GM23338 (cell line): ENCODE measurements at regions not wholly inside any gene's neighbourhood (a gene's known extent, or its start where the extent isn't known, plus 50 kb on each side); places are given as distances from the start of the nearest gene placed in this dataset.

ENCODE experiments used
- ATAC-seq: fragments of 200-7000 bp; cut with Tn5 transposase; 3 replicates; pipeline ENCODE4 v1.9.1; 2020
- DNase-seq: peaks from one replicate; pipeline ENCODE4 v3.0.0-alpha.2; 2015; ENCODE audit warnings: low spot score
- H2AFZ ChIP-seq: fragments of 200-600 bp; sonication (generic); 2 replicates; pipeline ENCODE4 v1.8.0; 2016; ENCODE audit warnings: antibody characterized with exemption, mild to moderate bottlenecking, moderate library complexity
- H3F3A ChIP-seq: fragments of 200-600 bp; sonication (generic); replicated peaks from 2 replicates; pipeline ENCODE4 v1.8.0; 2017; ENCODE audit warnings: antibody characterized with exemption, mixed run types, low read depth
- H3K27ac ChIP-seq: fragments of 200-600 bp; sonication (generic); 2 replicates; pipeline ENCODE4 v1.6.1; 2016; ENCODE audit warnings: low read depth
- H3K27me3 ChIP-seq: fragments of 200-600 bp; sonication (generic); 2 replicates; pipeline ENCODE4 v1.8.0; 2016; ENCODE audit warnings: mild to moderate bottlenecking, mixed run types, moderate library complexity; ENCODE audit not compliant: insufficient read depth
- H3K36me3 ChIP-seq: fragments of 200-600 bp; sonication (generic); 2 replicates; pipeline ENCODE4 v1.8.0; 2016; ENCODE audit warnings: mild to moderate bottlenecking; ENCODE audit not compliant: insufficient read depth
- H3K4me1 ChIP-seq: fragments of 200-600 bp; sonication (generic); 2 replicates; pipeline ENCODE4 v1.8.0; 2016; ENCODE audit warnings: mild to moderate bottlenecking, moderate library complexity; ENCODE audit not compliant: insufficient read depth
- H3K4me2 ChIP-seq: fragments of 200-600 bp; sonication (generic); 2 replicates; pipeline ENCODE4 v1.7.1; 2017; ENCODE audit warnings: mixed run types
- H3K4me3 ChIP-seq: fragments of 200-600 bp; sonication (generic); 2 replicates; pipeline ENCODE4 v1.6.1; 2016; ENCODE audit warnings: mixed run types
- H3K79me2 ChIP-seq: fragments of 200-600 bp; sonication (generic); replicated peaks from 2 replicates; pipeline ENCODE4 v1.8.0; 2017; ENCODE audit warnings: mild to moderate bottlenecking; ENCODE audit not compliant: insufficient read depth
- H3K9me2 ChIP-seq: fragments of 200-600 bp; sonication (generic); 2 replicates; pipeline ENCODE4 v1.8.0; 2017; ENCODE audit not compliant: insufficient read depth
- H4K20me1 ChIP-seq: fragments of 200-600 bp; sonication (generic); replicated peaks from 2 replicates; pipeline ENCODE4 v1.8.0; 2017; ENCODE audit warnings: mild to moderate bottlenecking; ENCODE audit not compliant: insufficient read depth
- H3K27ac Mint-ChIP-seq: 2 replicates; pipeline ENCODE4 v1.8.0; 2020; ENCODE audit warnings: inconsistent platforms, mild to moderate bottlenecking, moderate library complexity, mixed read lengths
- H3K27me3 Mint-ChIP-seq: 3 replicates; pipeline ENCODE4 v1.8.0; 2022; ENCODE audit warnings: low read depth, mild to moderate bottlenecking, moderate library complexity, mixed read lengths, inconsistent platforms; ENCODE audit not compliant: insufficient read depth, poor library complexity
- H3K36me3 Mint-ChIP-seq: 3 replicates; pipeline ENCODE4 v1.8.0; 2021; ENCODE audit warnings: low read depth, mild to moderate bottlenecking, inconsistent platforms, moderate library complexity, mixed read lengths
- H3K4me1 Mint-ChIP-seq: 3 replicates; pipeline ENCODE4 v1.8.0; 2020; ENCODE audit warnings: mild to moderate bottlenecking, inconsistent platforms, mixed read lengths
- H3K4me3 Mint-ChIP-seq: 3 replicates; pipeline ENCODE4 v1.8.0; 2021; ENCODE audit warnings: moderate library complexity, mild to moderate bottlenecking, inconsistent platforms, mixed read lengths
- H3K9me3 Mint-ChIP-seq: 3 replicates; pipeline ENCODE4 v1.8.0; 2020; ENCODE audit warnings: moderate library complexity, mild to moderate bottlenecking, inconsistent platforms, mixed read lengths
- CREB1 ChIP-seq: fragments of 250-450 bp; sonication (Bioruptor Pico); IDR thresholded peaks from 2 replicates; pipeline ENCODE4 v1.5.0; 2020; ENCODE audit warnings: low read depth, mild to moderate bottlenecking, moderate library complexity
- JUNB ChIP-seq: IDR thresholded peaks from one replicate; pipeline ENCODE4 v1.6.1; 2016; ENCODE audit warnings: antibody characterized with exemption; ENCODE audit not compliant: unreplicated experiment
- NANOG ChIP-seq: IDR thresholded peaks from 2 replicates; pipeline ENCODE4 v1.6.1; 2016; ENCODE audit warnings: antibody characterized with exemption, borderline replicate concordance
- POLR2AphosphoS5 ChIP-seq: IDR thresholded peaks from 2 replicates; pipeline ENCODE4 v1.6.1; 2016; ENCODE audit warnings: antibody characterized with exemption, low read depth
- ZNF331 ChIP-seq: fragments of 250-450 bp; sonication (Bioruptor Pico); IDR thresholded peaks from 2 replicates; pipeline ENCODE4 v1.5.0; 2020; ENCODE audit warnings: low read depth, mild to moderate bottlenecking, moderate library complexity
- TF ChIP-seq, protein P1 (sequence below): fragments of 250-450 bp; sonication (Bioruptor Pico); IDR thresholded peaks from 2 replicates; pipeline ENCODE4 v1.5.0; 2020; ENCODE audit warnings: mild to moderate bottlenecking, moderate library complexity
- TF ChIP-seq, protein P2 (sequence below): IDR thresholded peaks from one replicate; pipeline ENCODE4 v1.6.1; 2018; ENCODE audit warnings: antibody characterized with exemption; ENCODE audit not compliant: unreplicated experiment

- TF ChIP-seq, protein P1, sequence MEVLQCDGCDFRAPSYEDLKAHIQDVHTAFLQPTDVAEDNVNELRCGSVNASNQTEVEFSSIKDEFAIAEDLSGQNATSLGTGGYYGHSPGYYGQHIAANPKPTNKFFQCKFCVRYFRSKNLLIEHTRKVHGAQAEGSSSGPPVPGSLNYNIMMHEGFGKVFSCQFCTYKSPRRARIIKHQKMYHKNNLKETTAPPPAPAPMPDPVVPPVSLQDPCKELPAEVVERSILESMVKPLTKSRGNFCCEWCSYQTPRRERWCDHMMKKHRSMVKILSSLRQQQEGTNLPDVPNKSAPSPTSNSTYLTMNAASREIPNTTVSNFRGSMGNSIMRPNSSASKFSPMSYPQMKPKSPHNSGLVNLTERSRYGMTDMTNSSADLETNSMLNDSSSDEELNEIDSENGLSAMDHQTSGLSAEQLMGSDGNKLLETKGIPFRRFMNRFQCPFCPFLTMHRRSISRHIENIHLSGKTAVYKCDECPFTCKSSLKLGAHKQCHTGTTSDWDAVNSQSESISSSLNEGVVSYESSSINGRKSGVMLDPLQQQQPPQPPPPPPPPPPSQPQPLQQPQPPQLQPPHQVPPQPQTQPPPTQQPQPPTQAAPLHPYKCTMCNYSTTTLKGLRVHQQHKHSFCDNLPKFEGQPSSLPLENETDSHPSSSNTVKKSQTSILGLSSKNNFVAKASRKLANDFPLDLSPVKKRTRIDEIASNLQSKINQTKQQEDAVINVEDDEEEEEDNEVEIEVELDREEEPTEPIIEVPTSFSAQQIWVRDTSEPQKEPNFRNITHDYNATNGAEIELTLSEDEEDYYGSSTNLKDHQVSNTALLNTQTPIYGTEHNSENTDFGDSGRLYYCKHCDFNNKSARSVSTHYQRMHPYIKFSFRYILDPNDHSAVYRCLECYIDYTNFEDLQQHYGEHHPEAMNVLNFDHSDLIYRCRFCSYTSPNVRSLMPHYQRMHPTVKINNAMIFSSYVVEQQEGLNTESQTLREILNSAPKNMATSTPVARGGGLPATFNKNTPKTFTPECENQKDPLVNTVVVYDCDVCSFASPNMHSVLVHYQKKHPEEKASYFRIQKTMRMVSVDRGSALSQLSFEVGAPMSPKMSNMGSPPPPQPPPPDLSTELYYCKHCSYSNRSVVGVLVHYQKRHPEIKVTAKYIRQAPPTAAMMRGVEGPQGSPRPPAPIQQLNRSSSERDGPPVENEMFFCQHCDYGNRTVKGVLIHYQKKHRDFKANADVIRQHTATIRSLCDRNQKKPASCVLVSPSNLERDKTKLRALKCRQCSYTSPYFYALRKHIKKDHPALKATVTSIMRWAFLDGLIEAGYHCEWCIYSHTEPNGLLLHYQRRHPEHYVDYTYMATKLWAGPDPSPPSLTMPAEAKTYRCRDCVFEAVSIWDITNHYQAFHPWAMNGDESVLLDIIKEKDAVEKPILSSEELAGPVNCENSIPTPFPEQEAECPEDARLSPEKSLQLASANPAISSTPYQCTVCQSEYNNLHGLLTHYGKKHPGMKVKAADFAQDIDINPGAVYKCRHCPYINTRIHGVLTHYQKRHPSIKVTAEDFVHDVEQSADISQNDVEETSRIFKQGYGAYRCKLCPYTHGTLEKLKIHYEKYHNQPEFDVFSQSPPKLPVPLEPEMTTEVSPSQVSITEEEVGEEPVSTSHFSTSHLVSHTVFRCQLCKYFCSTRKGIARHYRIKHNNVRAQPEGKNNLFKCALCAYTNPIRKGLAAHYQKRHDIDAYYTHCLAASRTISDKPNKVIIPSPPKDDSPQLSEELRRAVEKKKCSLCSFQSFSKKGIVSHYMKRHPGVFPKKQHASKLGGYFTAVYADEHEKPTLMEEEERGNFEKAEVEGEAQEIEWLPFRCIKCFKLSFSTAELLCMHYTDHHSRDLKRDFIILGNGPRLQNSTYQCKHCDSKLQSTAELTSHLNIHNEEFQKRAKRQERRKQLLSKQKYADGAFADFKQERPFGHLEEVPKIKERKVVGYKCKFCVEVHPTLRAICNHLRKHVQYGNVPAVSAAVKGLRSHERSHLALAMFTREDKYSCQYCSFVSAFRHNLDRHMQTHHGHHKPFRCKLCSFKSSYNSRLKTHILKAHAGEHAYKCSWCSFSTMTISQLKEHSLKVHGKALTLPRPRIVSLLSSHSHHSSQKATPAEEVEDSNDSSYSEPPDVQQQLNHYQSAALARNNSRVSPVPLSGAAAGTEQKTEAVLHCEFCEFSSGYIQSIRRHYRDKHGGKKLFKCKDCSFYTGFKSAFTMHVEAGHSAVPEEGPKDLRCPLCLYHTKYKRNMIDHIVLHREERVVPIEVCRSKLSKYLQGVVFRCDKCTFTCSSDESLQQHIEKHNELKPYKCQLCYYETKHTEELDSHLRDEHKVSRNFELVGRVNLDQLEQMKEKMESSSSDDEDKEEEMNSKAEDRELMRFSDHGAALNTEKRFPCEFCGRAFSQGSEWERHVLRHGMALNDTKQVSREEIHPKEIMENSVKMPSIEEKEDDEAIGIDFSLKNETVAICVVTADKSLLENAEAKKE (CRISPR knock-in tag) = no peak
- TF ChIP-seq NANOG (no peak), POLR2AphosphoS5 (no peak), JUNB (no peak), CREB1 (CRISPR knock-in tag) (no peak)
These were observed 101.6 kb downstream of the FOXF2 start (continued) for GRCh38 chr6:1491025-1491424.

DNA sequence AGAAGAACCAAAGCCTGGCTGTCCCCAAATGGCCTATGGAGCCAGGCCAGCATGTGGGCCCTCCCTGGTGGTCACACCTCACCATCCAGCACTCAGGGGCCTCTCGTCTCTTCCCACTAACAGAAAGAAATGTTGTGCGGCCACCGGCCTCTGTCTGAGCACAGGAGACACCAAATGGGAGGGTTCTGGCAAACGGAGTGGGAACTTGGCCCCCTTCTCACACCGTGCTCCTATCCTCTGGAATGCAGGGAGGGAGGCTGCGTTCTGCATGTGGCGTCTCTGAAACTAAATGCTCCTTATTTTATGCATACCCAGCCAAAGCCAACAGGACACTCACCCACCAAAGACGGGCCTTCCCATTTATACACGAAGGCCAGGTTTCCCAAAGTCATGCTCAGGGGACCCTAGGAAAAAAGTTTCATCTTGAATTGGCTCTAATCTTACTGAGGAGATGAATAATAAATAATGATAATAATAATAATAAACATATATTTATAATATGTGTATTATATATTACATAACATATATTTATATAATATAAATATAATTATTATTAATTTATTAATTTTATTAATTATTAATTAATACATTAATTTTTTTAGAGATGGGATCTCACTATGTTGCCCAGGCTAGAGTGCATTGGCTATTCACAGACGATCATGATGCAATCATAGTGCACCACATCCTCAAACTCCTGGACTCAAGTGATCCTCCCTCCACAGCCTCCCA lies 102.4 kb downstream of the FOXF2 start:
- no peak overlapping the region for H3K4me3 Mint-ChIP-seq
- peaks cover 14% of the 10 kb centered on the region for H3K9me3 Mint-ChIP-seq

More for the DNA sequence above, 102.4 kb downstream of the FOXF2 start:
- Histone ChIP-seq H3K4me1 (no peaks in the 10 kb centered on the region), H3K4me3 (no peak overlapping the region), H3K36me3 (no peaks in the 10 kb centered on the region), H3K79me2 (no peaks in the 10 kb centered on the region), H2AFZ (no peak overlapping the region), H4K20me1 (no peaks in the 10 kb centered on the region), H3K4me2 (no peak overlapping the region), H3K27me3 (no peaks in the 10 kb centered on the region), H3K9me2 (0 out of 2 replicates have a peak, but pooled peaks cover 6% of the 10 kb centered on the region), H3K27ac (no peak overlapping the region), H3F3A (no peaks in the 10 kb centered on the region)
- DNase-seq (no peak), ATAC-seq (no peak)
- TF ChIP-seq ZNF331 = no peak
- TF ChIP-seq, protein P2, sequence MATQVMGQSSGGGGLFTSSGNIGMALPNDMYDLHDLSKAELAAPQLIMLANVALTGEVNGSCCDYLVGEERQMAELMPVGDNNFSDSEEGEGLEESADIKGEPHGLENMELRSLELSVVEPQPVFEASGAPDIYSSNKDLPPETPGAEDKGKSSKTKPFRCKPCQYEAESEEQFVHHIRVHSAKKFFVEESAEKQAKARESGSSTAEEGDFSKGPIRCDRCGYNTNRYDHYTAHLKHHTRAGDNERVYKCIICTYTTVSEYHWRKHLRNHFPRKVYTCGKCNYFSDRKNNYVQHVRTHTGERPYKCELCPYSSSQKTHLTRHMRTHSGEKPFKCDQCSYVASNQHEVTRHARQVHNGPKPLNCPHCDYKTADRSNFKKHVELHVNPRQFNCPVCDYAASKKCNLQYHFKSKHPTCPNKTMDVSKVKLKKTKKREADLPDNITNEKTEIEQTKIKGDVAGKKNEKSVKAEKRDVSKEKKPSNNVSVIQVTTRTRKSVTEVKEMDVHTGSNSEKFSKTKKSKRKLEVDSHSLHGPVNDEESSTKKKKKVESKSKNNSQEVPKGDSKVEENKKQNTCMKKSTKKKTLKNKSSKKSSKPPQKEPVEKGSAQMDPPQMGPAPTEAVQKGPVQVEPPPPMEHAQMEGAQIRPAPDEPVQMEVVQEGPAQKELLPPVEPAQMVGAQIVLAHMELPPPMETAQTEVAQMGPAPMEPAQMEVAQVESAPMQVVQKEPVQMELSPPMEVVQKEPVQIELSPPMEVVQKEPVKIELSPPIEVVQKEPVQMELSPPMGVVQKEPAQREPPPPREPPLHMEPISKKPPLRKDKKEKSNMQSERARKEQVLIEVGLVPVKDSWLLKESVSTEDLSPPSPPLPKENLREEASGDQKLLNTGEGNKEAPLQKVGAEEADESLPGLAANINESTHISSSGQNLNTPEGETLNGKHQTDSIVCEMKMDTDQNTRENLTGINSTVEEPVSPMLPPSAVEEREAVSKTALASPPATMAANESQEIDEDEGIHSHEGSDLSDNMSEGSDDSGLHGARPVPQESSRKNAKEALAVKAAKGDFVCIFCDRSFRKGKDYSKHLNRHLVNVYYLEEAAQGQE = no peak
- H3K4me1 Mint-ChIP-seq = 0 out of 3 replicates have a peak, but pooled peaks cover under 1% of the 10 kb centered on the region
- no peak overlapping the region for H3K27ac Mint-ChIP-seq
- peaks cover 4% of the 10 kb centered on the region for H3K27me3 Mint-ChIP-seq
- H3K36me3 Mint-ChIP-seq = peaks cover 8% of the 10 kb centered on the region
